GM18517 (cell line): ENCODE measurements at regions not wholly inside any gene's neighbourhood (a gene's known extent, or its start where the extent isn't known, plus 50 kb on each side); places are given as distances from the start of the nearest gene placed in this dataset.
A peak's percentile ranks its signal among the peaks of the same experiment; 100 is the strongest.
"Not testable (repeated sequence)": the region's sequence is repeated elsewhere in the genome, so short reads cannot be mapped to it uniquely, and the experiment has no call there.

ENCODE experiments used
- ATAC-seq: cut with Tn5 transposase; IDR thresholded peaks from one replicate; pipeline ENCODE4 v1.9.1; 2021; ENCODE audit warnings: mild to moderate bottlenecking, moderate library complexity; ENCODE audit not compliant: unreplicated experiment

GRCh38 chr13:88817560-88817959 lies 1146.4 kb downstream of the SLITRK5 start:
- no peak for ATAC-seq

- ATAC-seq = no peak
Observed at GRCh38 chr13:88823114-88823513, 1151.9 kb downstream of the SLITRK5 start.

- no peak for ATAC-seq
Observed at GRCh38 chr13:88824218-88824617, 1153.0 kb downstream of the SLITRK5 start.

GRCh38 chr13:88840085-88840484 lies 1168.9 kb downstream of the SLITRK5 start:
- ATAC-seq = no peak

- ATAC-seq = not testable (repeated sequence)
Observed at GRCh38 chr13:88852293-88852692, 1181.1 kb downstream of the SLITRK5 start.

GRCh38 chr13:88857256-88857655 lies 1186.1 kb downstream of the SLITRK5 start:
- ATAC-seq = no peak

GRCh38 chr13:88862095-88862620 lies 1191.0 kb downstream of the SLITRK5 start:
- ATAC-seq = no peak

- no peak for ATAC-seq
Observed at GRCh38 chr13:88863116-88863515, 1191.9 kb downstream of the SLITRK5 start.

- ATAC-seq = no peak
Observed at GRCh38 chr13:88866195-88866594, 1195.0 kb downstream of the SLITRK5 start.

GRCh38 chr13:88883741-88884140 lies 1212.6 kb downstream of the SLITRK5 start:
- ATAC-seq = no peak

GRCh38 chr13:88887045-88887662 lies 1216.0 kb downstream of the SLITRK5 start:
- no peak for ATAC-seq

- ATAC-seq = no peak
Observed at GRCh38 chr13:88895261-88895941, 1224.2 kb downstream of the SLITRK5 start.

GRCh38 chr13:88896466-88896865 lies 1225.3 kb downstream of the SLITRK5 start:
- ATAC-seq = no peak

- no peak for ATAC-seq
Observed at GRCh38 chr13:88908961-88909441, 1237.8 kb downstream of the SLITRK5 start.

GRCh38 chr13:88919970-88920628 lies 1248.9 kb downstream of the SLITRK5 start:
- peak; percentile 92 for ATAC-seq

GRCh38 chr13:88925954-88926353 lies 1254.8 kb downstream of the SLITRK5 start:
- no peak for ATAC-seq

- ATAC-seq = no peak
Observed at GRCh38 chr13:88926890-88927502, 1255.8 kb downstream of the SLITRK5 start.

GRCh38 chr13:88932950-88933349 lies 1261.8 kb downstream of the SLITRK5 start:
- ATAC-seq = no peak

GRCh38 chr13:88937384-88937783 lies 1266.2 kb downstream of the SLITRK5 start:
- ATAC-seq = no peak

- ATAC-seq = no peak
Observed at GRCh38 chr13:88945793-88946192, 1274.6 kb downstream of the SLITRK5 start.

GRCh38 chr13:88948501-88948900 lies 1277.3 kb downstream of the SLITRK5 start:
- ATAC-seq = no peak
